CD14-positive monocyte (primary cell): ENCODE measurements at regions not wholly inside any gene's neighbourhood (a gene's known extent, or its start where the extent isn't known, plus 50 kb on each side); places are given as distances from the start of the nearest gene placed in this dataset.
A peak's percentile ranks its signal among the peaks of the same experiment; 100 is the strongest.

Source experiments
- DNase-seq, 3 donors: peaks; one replicate each; pipeline ENCODE4 v3.0.0-alpha.2; 2011 to 2022
- H2AFZ ChIP-seq: 2 replicates; pipeline ENCODE4 v1.6.0; 2012; ENCODE audit warnings: mild to moderate bottlenecking, low read depth, low read length, inconsistent platforms; ENCODE audit not compliant: insufficient read depth, poor library complexity, severe bottlenecking
- H3K27ac ChIP-seq, 2 donors: 1 replicate in 1 of 2; 2 replicates in 1 of 2; pipeline ENCODE4 v1.5.1; 2012 to 2013; ENCODE audit warnings: low read length in 2 of 2, control low read depth in 1 of 2, inconsistent platforms in 1 of 2, low read depth in 1 of 2, mild to moderate bottlenecking in 1 of 2
- H3K27me3 ChIP-seq, 2 donors: one replicate each; pipeline versions ENCODE4 v1.6.0 to v1.6.1; 2011 to 2013; ENCODE audit warnings: low read length in 2 of 2; ENCODE audit not compliant: control insufficient read depth in 2 of 2, insufficient read depth in 2 of 2
- H3K36me3 ChIP-seq, 2 donors: replicated peaks in 1 of 2; 1 replicate in 1 of 2; 2 replicates in 1 of 2; pipeline versions ENCODE4 v1.5.1 to v1.6.1; 2012 to 2013; ENCODE audit warnings: low read length in 2 of 2, control low read depth in 1 of 2, inconsistent platforms in 1 of 2, mild to moderate bottlenecking in 1 of 2; ENCODE audit not compliant: insufficient read depth in 2 of 2, control insufficient read depth in 1 of 2
- H3K4me1 ChIP-seq, 2 donors: 1 replicate in 1 of 2; 2 replicates in 1 of 2; pipeline versions ENCODE4 v1.5.1 to v1.6.1; 2012 to 2013; ENCODE audit warnings: low read length in 2 of 2, control low read depth in 1 of 2, inconsistent platforms in 1 of 2, mild to moderate bottlenecking in 1 of 2, moderate library complexity in 1 of 2; ENCODE audit not compliant: insufficient read depth in 2 of 2, control insufficient read depth in 1 of 2
- H3K4me2 ChIP-seq: replicated peaks from 2 replicates; pipeline ENCODE3; 2012; ENCODE audit warnings: low read length, moderate library complexity, mild to moderate bottlenecking; ENCODE audit not compliant: poor library complexity, severe bottlenecking; ENCODE audit errors: extremely low read depth
- H3K4me3 ChIP-seq, 3 experiments: fragments of 200-600 bp in 1 of 3; sonication (generic) in 1 of 3; replicated peaks in 1 of 3; 1 replicate in 2 of 3; 2 replicates in 1 of 3; pipeline ENCODE4 v1.5.1; 2011 to 2013; ENCODE audit warnings: low read length in 3 of 3, mild to moderate bottlenecking in 3 of 3, control low read depth in 2 of 3, low read depth in 2 of 3, inconsistent platforms in 1 of 3, moderate library complexity in 1 of 3
- H3K79me2 ChIP-seq: 2 replicates; pipeline ENCODE4 v1.6.0; 2012; ENCODE audit warnings: mild to moderate bottlenecking, control low read depth, inconsistent platforms, low read length, moderate library complexity; ENCODE audit not compliant: insufficient read depth
- H3K9ac ChIP-seq: 2 replicates; pipeline ENCODE4 v1.6.0; 2017; ENCODE audit warnings: low read length, mild to moderate bottlenecking; ENCODE audit not compliant: insufficient read depth, poor library complexity, severe bottlenecking
- H3K9me3 ChIP-seq, 2 donors: replicated peaks in 1 of 2; 1 replicate in 1 of 2; 2 replicates in 1 of 2; pipeline versions ENCODE4 v1.5.1 to v1.6.1; 2012 to 2013; ENCODE audit warnings: low read length in 2 of 2, control low read depth in 1 of 2; ENCODE audit not compliant: control insufficient read depth in 1 of 2, insufficient read depth in 1 of 2
- H4K20me1 ChIP-seq: 2 replicates; pipeline ENCODE4 v1.6.0; 2012; ENCODE audit warnings: mild to moderate bottlenecking, low read length, control low read depth, moderate library complexity; ENCODE audit not compliant: insufficient read depth
- H3K27ac Mint-ChIP-seq, 7 donors: one replicate each; pipeline ENCODE4 v1.8.0; 2020; ENCODE audit warnings: mild to moderate bottlenecking in 7 of 7, mixed read lengths in 7 of 7, moderate library complexity in 6 of 7, inconsistent platforms in 2 of 7
- H3K27me3 Mint-ChIP-seq, 3 donors: one replicate each; pipeline ENCODE4 v1.8.0; 2021 to 2022; ENCODE audit warnings: low read depth in 3 of 3, mild to moderate bottlenecking in 3 of 3, mixed read lengths in 3 of 3, moderate library complexity in 3 of 3, inconsistent platforms in 1 of 3
- H3K36me3 Mint-ChIP-seq, 2 donors: one replicate each; pipeline ENCODE4 v1.8.0; 2020; ENCODE audit warnings: mixed read lengths in 2 of 2, inconsistent platforms in 1 of 2, mild to moderate bottlenecking in 1 of 2
- H3K4me1 Mint-ChIP-seq: one replicate; pipeline ENCODE4 v1.8.0; 2020; ENCODE audit warnings: mild to moderate bottlenecking, mixed read lengths
- H3K4me3 Mint-ChIP-seq, 2 donors: one replicate each; pipeline ENCODE4 v1.8.0; 2020; ENCODE audit warnings: mild to moderate bottlenecking in 2 of 2, mixed read lengths in 2 of 2, moderate library complexity in 1 of 2
- H3K9me3 Mint-ChIP-seq, 7 donors: one replicate each; pipeline ENCODE4 v1.8.0; 2020 to 2022; ENCODE audit warnings: mixed read lengths in 7 of 7, mild to moderate bottlenecking in 6 of 7, moderate library complexity in 6 of 7, inconsistent platforms in 2 of 7
- CTCF ChIP-seq: fragments of 200-600 bp; IDR thresholded peaks from one replicate; pipeline ENCODE4 v1.8.0; 2022; ENCODE audit warnings: antibody characterized with exemption, mild to moderate bottlenecking
- WGBS: methylation state at CpG from one replicate; pipeline ENCODE4 v1.1.5; 2013; ENCODE audit warnings: missing lambda C conversion rate; ENCODE audit not compliant: insufficient coverage; 5-methylcytosine and 5-hydroxymethylcytosine counted together
- intact Hi-C, 2 donors: fragments of 100-400 bp; cut with micrococcal nuclease; formaldehyde crosslinking; loops; one replicate each; pipeline versions ENCODE4 v1.15.0 to v1.15.1; 2023

- Histone ChIP-seq H3K4me3 (no peak overlapping the region), H3K27me3 (peaks cover 0 to 5% of the 10 kb centered on the region in 2 donors), H3K9me3 (no peaks in the 10 kb centered on the region), H3K36me3 (no peaks in the 10 kb centered on the region), H2AFZ (no peak overlapping the region), H3K4me2 (no peak overlapping the region), H3K27ac (no peak overlapping the region), H3K79me2 (no peaks in the 10 kb centered on the region), H4K20me1 (no peaks in the 10 kb centered on the region), H3K4me1 (no peaks in the 10 kb centered on the region), H3K9ac (no peak overlapping the region)
- DNase-seq = no peak
- peak overlapping the region in 1 of 7 donors; percentile 57 for H3K27ac Mint-ChIP-seq
- peaks cover 0 to 4% (median 0%) of the 10 kb centered on the region in 7 donors for H3K9me3 Mint-ChIP-seq
- no peak for TF ChIP-seq CTCF
- peaks cover 12 to 23% (median 17%) of the 10 kb centered on the region in 3 donors for H3K27me3 Mint-ChIP-seq
- H3K36me3 Mint-ChIP-seq = no peaks in the 10 kb centered on the region
- intact Hi-C loops = no loop called here
- WGBS = 91% methylated on average over 8 of the region's 8 CpGs
- no peak overlapping the region for H3K4me3 Mint-ChIP-seq
- H3K4me1 Mint-ChIP-seq = no peaks in the 10 kb centered on the region
Measured at GRCh38 chr21:45350206-45350854, 54.6 kb upstream of the COL18A1 start.

GRCh38 chr21:45351061-45351460, 53.9 kb upstream of the COL18A1 start:
- Histone ChIP-seq H3K4me2 (no peak overlapping the region), H3K36me3 (no peaks in the 10 kb centered on the region), H3K9ac (no peak overlapping the region), H3K4me3 (no peak overlapping the region), H3K79me2 (no peaks in the 10 kb centered on the region), H3K9me3 (no peaks in the 10 kb centered on the region), H4K20me1 (no peaks in the 10 kb centered on the region), H3K4me1 (no peaks in the 10 kb centered on the region), H3K27me3 (peaks cover 0 to 6% of the 10 kb centered on the region in 2 donors), H3K27ac (no peak overlapping the region), H2AFZ (no peak overlapping the region)
- intact Hi-C loops = no loop called here
- Mint-ChIP-seq H3K27ac (no peak overlapping the region), H3K9me3 (peaks cover 0 to 4% (median 0%) of the 10 kb centered on the region in 7 donors), H3K4me3 (no peak overlapping the region), H3K27me3 (peaks cover 17 to 31% (median 18%) of the 10 kb centered on the region in 3 donors), H3K4me1 (peaks cover 4% of the 10 kb centered on the region), H3K36me3 (no peaks in the 10 kb centered on the region)
- no peak for DNase-seq
- TF ChIP-seq CTCF = no peak
- WGBS = 91% methylated on average over 22 of the region's 22 CpGs
